ENCODE measurements at regions not wholly inside any gene's neighbourhood (a gene's known extent, or its start where the extent isn't known, plus 50 kb on each side); places are given as distances from the start of the nearest gene placed in this dataset.
"Not testable (repeated sequence)": the region's sequence is repeated elsewhere in the genome, so short reads cannot be mapped to it uniquely, and the experiment has no call there.

- Histone ChIP-seq H3K4me3 (ENCODE audit: severe bottlenecking) (no peak overlapping the region), H3K4me1 (ENCODE audit: insufficient read depth, poor library complexity, severe bottlenecking) (no peaks in the 10 kb centered on the region), H3K27me3 (ENCODE audit: insufficient read depth, poor library complexity, severe bottlenecking) (no peaks in the 10 kb centered on the region), H3K36me3 (ENCODE audit: low read depth) (no peaks in the 10 kb centered on the region), H3K9me3 (ENCODE audit: severe bottlenecking) (no peaks in the 10 kb centered on the region), H3K27ac (ENCODE audit: poor library complexity, severe bottlenecking) (no peak overlapping the region)
- ATAC-seq (ENCODE audit: low read depth) (no peak), DNase-seq (ENCODE audit: low spot score) (no peak)
- TF ChIP-seq, protein P1, sequence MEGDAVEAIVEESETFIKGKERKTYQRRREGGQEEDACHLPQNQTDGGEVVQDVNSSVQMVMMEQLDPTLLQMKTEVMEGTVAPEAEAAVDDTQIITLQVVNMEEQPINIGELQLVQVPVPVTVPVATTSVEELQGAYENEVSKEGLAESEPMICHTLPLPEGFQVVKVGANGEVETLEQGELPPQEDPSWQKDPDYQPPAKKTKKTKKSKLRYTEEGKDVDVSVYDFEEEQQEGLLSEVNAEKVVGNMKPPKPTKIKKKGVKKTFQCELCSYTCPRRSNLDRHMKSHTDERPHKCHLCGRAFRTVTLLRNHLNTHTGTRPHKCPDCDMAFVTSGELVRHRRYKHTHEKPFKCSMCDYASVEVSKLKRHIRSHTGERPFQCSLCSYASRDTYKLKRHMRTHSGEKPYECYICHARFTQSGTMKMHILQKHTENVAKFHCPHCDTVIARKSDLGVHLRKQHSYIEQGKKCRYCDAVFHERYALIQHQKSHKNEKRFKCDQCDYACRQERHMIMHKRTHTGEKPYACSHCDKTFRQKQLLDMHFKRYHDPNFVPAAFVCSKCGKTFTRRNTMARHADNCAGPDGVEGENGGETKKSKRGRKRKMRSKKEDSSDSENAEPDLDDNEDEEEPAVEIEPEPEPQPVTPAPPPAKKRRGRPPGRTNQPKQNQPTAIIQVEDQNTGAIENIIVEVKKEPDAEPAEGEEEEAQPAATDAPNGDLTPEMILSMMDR (IDR thresholded peaks at IDR 0.05; ENCODE audit: poor library complexity, severe bottlenecking) = no peak
These were observed 57.4 kb upstream of the PRSS16 start for GRCh38 chr6:27190126-27190525.

- H3K9me3 ChIP-seq (ENCODE audit: severe bottlenecking); H3K27me3 ChIP-seq (ENCODE audit: insufficient read depth, poor library complexity, severe bottlenecking); H3K4me1 ChIP-seq (ENCODE audit: insufficient read depth, poor library complexity, severe bottlenecking); H3K36me3 ChIP-seq (ENCODE audit: low read depth); H3K27ac ChIP-seq (ENCODE audit: poor library complexity, severe bottlenecking); DNase-seq (ENCODE audit: low spot score); H3K4me3 ChIP-seq (ENCODE audit: severe bottlenecking); ATAC-seq (ENCODE audit: low read depth): not testable (repeated sequence)
These were observed 53.0 kb upstream of the PRSS16 start for GRCh38 chr6:27194453-27194852.

- H3K4me3 ChIP-seq (ENCODE audit: severe bottlenecking); ATAC-seq (ENCODE audit: low read depth); H3K36me3 ChIP-seq (ENCODE audit: low read depth); H3K9me3 ChIP-seq (ENCODE audit: severe bottlenecking); H3K27me3 ChIP-seq (ENCODE audit: insufficient read depth, poor library complexity, severe bottlenecking); H3K27ac ChIP-seq (ENCODE audit: poor library complexity, severe bottlenecking); H3K4me1 ChIP-seq (ENCODE audit: insufficient read depth, poor library complexity, severe bottlenecking); DNase-seq (ENCODE audit: low spot score): not testable (repeated sequence)
These were observed 52.0 kb upstream of the PRSS16 start for GRCh38 chr6:27195547-27195946.
